Fibroblast of skin of right quadriceps (primary cell): ENCODE measurements at regions not wholly inside any gene's neighbourhood (a gene's known extent, or its start where the extent isn't known, plus 50 kb on each side); places are given as distances from the start of the nearest gene placed in this dataset.
"Not testable (repeated sequence)": the region's sequence is repeated elsewhere in the genome, so short reads cannot be mapped to it uniquely, and the experiment has no call there.

ENCODE experiments used
- DNase-seq: peaks from one replicate; pipeline ENCODE4 v3.0.0-alpha.2; 2013

DNA sequence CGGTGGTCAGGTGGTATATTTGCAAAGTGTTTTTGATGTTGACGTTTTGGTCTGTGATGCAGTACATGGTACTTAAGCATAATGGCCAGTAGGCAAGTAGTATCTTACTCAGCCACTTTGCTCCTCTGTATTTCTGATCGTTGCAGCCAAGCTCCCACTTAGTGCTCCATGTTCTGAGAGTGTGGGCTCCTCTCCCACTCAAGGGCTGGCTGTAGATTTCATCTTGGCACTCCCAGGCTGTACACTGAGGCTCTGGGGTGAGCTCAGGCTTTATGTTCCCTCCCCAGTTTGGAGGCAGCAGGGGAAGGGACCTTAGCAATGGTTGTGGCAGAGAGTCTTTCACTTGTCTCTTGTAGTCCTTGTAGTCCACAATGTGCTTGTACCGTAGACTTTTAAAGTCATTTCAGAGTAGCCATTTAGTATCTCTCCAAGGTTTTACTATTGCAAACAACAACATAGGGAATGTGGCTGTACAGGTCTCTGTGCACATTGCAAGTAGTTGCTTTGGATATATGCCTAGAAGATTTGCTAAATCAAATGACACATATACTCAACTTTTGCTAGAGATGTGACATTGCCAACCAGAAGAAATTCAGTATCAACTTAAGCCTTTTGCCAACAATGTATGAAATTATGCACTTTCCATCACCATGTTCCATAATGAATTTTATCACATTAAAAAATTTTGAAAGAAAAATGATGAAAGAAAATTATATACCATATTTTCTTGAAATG lies 304.3 kb upstream of the CTNND2 start:
- no peak for DNase-seq

DNA sequence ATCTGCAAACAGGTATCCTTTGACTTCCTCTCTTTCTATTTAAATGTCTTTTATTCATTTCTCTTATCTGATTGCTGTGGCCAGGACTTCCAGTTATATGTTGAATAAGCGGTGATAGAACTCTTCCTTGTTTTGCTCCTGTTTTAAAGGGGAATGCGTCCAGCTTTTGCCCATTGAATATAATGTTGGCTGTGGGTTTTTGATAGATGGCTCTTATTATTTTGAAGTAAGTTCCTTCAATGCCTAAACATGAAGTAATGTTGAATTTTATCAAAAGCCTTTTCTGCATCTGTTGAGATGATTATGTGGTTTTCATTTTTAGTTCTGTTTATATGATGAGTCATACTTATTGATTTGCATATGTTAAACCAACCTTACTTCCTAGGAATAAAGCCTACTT lies 300.5 kb upstream of the CTNND2 start:
- DNase-seq: no peak

DNA sequence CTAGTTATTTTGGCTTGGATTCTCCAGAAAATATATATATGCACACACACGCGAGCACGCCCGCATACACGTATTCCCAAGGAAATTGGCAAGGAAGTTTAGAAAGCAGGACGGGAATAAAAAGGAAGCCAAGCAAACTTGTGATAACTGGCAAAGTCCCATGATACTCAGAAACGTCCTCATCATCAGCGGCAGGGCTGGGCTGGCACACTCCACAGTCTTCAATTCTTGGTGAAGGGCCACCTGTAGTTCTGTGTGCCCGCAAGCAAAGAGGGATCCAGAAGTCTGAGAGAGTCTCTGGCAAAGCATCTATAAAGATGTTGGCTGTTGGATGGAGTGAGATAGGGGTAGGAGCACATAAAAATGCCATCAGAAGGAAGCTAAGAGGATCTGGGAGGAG lies 289.3 kb upstream of the CTNND2 start:
- DNase-seq: no peak

DNA sequence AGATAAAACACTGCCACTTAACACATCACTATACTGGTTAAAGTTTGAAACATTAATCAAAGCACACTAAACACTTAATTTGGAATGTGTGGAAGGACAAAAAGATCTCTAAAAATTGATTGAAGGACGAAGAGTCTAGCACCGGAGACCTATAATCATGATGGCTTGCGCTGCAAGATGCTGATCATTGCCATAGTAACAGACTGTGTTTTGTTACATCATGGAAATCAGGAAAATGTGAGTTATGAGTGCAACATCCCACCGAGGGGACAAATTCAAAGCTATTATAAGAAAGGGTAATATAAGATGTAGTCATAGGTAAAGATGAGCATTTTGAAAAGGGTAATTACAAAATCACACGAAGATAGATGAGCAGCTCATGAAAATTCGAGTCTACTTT lies 278.8 kb upstream of the CTNND2 start:
- no peak for DNase-seq

DNA sequence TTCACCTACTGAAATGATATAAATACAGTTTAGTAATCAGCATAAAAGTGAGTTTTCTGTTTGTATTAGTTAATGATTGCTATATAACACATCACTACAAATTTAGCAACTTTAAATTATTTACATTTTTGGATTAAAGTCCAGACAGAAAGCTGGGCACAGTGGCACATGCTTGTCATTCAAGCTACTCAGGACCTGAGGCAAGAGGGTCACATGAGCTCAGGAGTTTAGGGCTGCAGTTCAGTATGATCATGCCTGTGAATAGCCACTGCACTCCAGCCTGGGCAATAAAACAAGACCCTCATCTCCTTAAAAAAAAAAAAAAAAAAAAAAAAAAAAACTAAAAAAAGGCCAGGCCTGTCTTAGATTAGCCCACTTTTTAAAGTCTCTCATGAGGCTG lies 273.6 kb upstream of the CTNND2 start:
- DNase-seq: no peak

DNA sequence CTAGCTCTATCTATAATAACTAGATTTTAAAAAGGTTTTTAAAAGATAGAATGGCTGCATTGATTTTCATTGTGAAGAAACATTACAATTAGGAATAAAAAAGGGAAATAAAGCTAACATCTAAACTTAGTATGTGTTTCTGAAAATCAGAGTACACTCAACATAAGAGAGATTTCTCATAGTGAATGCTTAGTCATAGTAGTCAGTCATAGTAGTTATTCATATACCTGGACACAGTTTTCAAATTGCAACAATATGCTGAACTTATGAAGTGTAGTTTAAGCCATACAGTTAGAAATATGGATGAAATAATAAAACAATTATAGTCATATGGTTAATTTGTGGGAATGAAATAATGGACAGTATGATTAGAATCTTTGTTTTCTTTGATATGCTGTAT lies 273.0 kb upstream of the CTNND2 start:
- DNase-seq: no peak

DNA sequence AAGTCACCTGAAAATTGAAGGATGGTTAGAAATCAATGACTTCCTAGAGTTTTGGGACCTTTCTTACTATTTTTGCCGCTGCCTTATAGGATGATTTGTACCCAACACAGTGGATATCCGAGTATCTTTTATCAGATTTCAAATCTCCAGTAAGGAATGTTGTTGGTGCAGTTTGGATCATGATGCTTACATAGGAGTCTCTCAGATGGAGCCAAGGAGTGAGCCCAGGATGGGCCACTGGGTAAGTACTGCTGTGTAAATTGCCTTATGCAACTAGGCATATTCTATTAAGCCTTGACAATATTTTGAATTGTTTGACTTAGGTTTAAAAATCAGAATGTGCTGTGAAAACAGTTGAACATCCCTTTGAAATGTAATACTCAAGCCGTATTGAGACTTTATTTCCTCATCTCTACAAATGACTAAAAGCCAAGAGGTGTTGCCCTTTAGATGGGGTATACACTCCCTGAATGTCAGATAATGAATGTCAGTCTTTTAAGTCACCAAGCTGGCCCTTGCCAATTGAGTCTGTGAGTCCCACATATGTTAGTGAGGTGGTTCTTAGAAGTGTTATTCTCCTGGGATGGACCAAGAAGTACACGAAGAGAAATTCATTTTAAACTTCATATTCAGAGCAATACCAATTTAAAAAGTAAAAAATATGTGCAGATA lies 271.8 kb upstream of the CTNND2 start:
- no peak for DNase-seq

DNA sequence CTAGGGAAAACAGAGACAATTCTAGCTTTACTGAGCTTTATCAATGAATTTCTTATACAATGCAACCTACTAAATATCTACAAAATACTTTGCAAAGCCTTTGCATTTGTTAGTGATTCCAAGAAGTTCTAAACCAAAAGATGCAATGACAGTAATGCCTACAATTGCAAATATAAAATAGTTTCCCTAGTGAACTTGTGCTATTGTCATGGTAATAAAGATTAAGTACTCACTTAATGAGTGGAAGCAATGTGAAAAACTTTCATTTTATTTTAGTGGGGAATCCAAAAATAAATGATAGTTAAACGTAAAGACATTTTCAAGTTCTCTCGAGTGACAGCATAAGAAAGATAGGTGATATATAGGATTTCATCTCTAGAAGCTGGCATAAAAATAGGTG lies 270.5 kb upstream of the CTNND2 start:
- no peak for DNase-seq

DNA sequence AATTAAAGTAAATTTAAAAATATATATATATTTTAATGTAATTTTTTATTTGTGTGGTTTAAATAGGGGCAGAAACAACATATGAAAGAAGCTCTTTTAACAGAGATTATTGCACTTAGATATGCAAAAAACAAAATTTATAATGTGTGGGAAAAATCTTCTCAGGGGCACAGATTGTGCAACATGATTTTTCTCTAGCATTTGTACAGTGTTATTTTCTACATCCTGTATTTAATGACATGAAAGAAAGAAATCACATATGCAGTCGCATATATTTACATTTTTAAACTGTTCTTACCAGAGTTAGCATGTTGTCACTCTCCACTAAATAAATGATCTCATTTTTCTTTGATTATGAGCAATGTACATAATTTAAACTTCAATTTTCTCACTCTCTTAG lies 265.3 kb upstream of the CTNND2 start:
- DNase-seq: no peak

DNA sequence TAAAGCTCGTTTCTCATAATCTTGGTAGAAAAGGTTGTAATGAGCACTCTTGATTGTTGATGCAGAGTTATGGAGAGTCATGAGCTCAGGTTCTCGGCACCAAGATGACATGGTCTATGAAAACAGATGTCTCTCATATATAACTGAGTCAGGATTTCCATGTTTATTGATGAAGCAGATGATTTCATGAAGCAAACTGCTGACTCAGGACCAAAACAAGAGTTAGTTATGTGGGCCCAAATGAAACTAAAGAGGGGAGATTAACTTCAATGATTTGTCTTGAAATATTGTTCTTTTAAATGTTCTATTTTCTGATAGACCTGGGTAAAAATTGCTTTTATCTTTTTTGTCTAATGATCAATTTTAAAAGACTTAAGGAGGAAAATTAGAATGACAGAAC lies 258.6 kb upstream of the CTNND2 start:
- DNase-seq: no peak

DNA sequence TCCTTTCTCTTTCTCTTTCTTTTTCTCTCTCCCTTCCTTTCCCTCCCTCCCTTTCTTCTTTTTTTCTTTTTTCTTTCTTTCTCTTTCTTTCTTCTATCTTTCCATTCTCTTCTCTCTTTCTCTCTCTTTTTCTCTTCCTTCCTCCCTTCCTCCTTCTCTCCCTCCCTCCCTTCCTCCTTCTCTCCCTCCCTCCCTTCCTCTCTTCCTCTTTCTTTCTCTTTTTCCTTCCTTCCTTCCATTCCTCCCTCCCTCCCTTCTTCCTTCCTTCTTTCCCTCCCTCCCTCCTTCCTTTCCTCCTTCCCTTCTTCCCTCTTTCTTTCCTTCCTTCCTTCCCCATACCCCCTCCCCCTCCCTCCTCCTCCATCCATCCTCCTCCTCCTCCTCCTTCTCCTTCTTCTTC lies 243.3 kb upstream of the CTNND2 start:
- DNase-seq: no peak

DNA sequence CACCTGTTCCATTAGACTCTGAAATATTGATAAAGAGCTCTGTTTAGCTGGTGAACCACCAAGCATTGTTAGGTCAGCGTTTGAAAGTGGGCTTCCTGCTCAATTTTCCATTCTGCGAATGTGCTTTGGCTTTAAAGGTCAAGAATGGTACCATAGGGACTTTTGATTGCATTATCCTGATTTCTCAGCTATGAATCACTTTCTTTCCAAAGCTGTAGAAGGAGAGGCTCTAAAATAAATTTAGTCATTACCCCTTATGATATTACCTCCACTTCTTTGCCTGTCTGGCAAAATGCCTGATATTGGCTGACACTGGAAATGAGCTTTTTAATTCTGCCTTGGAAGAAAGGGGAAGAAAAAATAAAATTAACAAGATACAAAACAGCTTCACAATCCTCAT lies 237.2 kb upstream of the CTNND2 start:
- no peak for DNase-seq

DNA sequence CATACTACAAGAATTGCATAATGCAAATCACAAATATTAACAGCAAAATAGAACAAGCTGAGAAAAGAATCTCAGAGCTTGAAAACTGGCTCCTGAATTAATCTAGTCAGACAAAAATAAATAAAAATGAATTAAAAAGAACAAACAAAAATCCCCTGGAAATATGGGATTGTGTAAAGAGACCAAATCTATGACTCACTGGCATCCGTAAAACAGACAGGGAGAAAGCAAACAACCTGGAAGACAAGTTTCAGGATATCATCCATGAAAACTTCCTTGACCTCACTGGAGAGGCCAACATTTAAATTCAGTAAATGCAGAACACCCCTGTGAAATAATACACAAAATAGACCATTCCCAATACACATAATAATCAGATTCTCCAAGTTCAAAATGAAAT lies 229.3 kb upstream of the CTNND2 start:
- DNase-seq: no peak

DNA sequence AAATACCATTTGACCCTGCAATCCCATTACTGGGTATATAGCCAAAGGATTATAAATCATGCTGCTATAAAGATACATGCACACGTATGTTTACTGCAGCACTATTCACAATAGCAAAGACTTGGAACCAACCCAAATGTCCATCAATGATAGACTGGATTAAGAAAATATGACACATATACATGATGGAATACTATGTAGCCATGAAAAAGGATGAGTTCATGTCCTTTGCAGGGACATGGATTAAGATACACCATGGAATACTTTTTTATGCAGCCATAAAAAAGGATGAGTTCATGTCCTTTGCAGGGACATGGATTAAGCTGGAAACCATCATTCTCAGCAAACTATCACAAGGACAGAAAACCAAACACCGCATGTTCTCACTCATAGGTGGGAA lies 226.8 kb upstream of the CTNND2 start:
- not testable (repeated sequence) for DNase-seq

DNA sequence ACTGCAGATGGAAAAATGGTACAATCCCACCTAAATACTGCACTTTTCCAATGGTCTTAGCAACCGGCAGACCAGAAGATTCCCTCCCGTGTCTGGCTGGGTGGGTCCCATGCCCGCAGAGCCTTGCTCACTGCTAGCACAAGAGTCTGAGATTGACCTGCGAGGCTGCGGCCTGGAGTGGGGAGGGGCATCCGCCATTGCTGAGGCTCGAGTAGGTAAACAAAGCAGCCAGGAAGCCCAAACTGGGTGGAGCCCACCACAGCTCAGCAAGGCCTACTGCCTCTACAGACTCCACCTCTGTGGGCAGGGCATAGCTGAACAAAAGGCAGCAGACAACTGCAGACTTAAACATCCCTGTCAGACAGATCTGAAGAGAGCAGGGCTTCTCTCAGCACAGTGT lies 221.6 kb upstream of the CTNND2 start:
- DNase-seq: no peak

DNA sequence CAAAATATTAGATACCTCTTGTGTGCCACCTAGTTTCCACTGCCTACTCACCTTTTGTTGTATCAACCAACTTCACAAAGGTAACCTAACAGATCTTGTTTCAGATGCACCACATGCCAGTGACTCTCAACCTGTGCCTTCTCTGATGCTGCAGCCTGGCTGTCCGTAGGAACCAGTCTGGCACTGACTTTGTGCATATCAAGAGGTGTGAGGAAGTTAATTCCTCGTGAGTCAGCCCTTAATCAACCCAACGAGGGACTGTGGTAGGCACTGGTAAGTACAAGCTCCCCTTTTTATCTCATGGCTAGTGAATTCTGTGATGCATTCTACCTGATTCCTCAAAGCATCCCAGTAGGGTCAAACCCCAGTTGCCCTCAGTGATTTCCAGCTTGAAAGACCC lies 215.4 kb upstream of the CTNND2 start:
- no peak for DNase-seq

DNA sequence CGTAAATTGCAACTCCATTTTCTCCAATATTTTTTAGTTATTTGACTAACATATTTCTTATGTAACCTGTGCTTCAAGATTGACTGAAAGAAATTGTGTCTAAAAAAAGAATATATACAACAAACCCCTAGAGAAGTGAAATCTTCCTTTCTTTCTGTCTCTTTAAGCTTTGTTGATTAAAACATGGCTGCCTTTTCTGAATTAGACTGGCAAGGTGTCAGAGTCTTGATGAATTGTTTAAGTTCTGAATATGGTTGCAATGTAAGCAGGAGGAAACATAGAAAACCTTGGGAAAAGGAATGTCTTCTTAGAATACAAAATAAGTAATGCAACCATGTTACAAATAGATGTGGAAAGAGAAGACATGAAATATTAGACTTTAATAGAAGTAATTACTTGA lies 209.8 kb upstream of the CTNND2 start:
- no peak for DNase-seq

DNA sequence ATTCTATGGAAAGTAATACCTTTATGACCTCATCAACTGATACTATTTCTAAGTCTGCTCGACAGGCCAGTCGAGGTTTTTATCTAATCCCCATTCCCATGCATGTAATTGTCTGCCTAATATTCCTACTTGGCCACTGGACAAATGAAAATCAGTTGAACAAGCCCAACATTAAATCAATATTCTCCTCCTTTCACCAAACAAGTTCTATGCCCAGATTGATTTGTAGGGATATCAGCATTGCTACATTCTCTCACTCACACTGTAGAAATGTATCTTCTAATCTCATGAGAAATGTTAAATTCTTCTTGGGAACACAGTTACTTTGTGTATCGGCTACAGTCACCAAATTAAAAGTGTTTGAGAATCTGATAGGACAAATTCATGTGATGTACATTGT lies 208.8 kb upstream of the CTNND2 start:
- DNase-seq: no peak

DNA sequence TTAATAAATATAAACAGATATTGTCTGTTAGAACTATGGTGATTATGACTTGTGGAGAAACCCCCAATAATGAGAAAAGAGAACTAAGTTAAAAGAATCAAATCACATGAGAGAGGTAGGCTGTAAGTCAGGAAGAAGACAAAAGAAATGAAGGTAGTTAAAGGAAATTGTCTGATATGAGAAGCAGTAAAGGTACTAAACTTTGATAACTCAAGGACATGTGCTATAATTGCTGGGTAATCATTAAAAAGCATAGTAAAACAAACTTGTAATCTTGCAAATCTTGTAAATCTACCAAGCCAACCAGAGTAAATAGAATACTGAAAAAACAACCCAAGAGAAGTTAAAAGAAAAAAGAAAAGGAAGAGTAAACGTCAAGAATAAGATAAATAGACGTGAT lies 207.0 kb upstream of the CTNND2 start:
- no peak for DNase-seq

DNA sequence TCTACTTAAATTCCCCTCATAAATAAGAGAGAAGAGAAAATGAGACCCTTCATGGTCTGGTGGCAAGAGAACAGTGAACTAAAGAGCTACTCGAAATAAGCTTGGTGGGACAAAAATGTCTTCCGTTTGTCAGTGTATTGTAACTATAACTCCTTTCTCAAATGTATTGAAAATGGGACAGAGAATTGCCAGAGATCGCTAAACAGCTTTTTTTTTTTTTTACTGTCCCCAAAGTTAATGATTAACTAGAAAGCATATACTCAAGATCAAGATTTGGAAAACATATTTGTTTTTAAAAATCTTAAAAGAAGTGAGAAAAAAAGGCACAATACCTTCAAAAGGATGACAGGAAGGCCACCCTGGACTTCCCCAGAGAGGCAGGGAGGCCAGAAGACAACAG lies 206.4 kb upstream of the CTNND2 start:
- no peak for DNase-seq

DNA sequence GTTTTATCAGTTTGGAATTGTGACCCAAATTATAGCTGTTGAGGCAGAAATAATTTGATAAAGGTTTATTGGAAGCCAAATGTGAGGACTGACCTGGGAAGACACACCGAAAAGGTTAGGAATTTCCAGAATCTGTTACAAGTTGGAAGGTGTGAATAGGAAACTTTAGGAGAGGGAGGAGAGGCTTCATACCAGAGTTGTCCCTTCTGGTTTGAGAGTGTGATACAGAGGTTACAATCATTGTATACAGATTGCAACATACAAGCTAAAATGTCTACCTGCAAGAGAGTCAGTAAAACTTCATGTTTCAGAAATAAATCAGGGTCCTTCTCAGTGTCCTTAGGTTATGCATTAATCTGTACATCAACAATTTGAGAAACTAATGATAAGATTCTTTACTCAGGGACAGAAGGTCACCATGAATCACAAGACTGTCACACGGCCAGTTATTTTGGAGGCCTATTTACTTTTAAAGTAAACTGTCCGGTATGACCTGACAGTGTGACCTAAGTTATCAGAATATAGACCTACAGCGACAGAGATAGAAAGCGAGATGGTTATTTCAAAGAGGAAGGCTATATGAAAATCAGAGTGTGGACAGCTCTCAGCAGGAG lies 204.9 kb upstream of the CTNND2 start:
- DNase-seq: no peak

DNA sequence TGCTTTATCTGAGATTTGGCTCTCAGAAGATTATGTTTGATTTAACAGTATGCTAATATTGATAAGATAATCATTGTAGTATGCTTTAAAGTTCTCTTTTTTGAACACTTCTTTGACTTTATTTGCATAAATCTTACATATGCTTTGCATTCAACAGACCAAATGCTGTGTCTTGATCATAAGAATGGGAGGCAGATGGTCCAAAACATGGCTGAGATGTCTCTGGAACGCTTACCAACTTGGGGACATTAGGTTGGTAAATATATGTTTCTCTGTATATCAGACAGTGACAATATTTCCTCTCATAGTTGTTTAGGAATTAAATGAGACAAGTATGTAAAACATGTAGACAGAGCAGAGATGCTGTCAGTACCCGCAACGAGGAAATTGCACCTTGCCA lies 197.9 kb upstream of the CTNND2 start:
- no peak for DNase-seq

DNA sequence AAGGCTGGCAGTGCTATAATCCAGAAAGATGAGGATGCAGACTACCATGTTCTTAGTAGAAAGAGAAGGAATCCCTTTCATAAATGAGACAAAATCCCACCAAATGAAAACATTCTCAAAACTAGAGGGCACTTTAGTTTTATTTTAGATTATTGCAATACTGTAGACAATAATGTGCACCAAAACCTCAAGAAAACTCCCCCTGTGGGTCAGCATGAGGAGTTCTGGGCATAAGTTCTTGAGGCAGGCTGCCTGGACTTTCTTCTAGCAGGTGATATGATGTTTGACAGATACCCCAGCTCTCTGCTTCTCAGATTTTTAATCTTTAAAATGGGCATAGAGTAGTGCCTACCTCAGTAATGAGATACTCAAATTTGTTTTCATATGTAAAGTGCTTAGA lies 196.3 kb upstream of the CTNND2 start:
- DNase-seq: no peak

DNA sequence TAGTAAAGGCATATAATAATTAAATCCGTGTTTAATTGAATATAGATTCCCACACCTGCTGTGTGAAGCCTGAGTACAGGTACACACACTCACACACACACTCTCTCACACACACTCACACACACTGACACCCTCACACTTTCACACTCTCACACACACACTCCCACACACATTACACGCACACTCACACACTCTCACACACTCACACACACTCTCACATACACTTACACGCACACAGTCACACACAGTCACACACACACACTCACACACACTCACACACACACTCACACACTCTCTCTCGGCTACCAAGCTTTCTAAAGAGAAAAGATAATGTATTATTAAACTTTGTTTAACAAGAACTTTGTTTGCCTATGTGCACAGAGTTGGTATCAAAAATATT lies 195.1 kb upstream of the CTNND2 start:
- no peak for DNase-seq

DNA sequence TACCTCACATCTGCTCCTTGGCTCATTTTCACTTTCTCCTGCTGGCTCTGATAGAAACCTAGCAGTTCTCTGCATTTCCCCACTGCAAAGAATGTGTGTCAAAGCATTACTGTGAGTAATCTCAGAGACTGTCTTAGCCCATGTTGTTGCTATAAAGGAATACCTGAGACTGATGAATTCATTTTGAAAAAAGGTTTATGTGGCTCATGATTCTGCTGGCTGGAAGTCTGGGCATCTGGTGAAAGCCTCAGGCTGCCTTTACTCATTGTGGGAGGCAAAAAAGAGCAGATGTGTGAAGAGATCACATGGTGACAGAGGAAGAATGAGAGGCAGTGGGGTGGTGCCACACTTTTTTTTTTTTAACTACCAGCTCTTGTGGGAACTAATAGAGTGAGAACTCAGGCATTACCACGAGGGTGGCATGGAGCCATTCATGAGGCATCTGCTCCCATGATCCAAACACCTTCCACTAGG lies 191.6 kb upstream of the CTNND2 start:
- no peak for DNase-seq
